CD4-positive, alpha-beta T cell treated with Interleukin-4 for 4 hours (primary cell): ENCODE measurements at regions not wholly inside any gene's neighbourhood (a gene's known extent, or its start where the extent isn't known, plus 50 kb on each side); places are given as distances from the start of the nearest gene placed in this dataset.

Experiments used
- DNase-seq: peaks from one replicate; pipeline ENCODE4 v3.0.0-alpha.2; 2020

GRCh38 chr9:120291050-120291449, 288.9 kb downstream of the CDK5RAP2 start:
- DNase-seq = no peak

DNA sequence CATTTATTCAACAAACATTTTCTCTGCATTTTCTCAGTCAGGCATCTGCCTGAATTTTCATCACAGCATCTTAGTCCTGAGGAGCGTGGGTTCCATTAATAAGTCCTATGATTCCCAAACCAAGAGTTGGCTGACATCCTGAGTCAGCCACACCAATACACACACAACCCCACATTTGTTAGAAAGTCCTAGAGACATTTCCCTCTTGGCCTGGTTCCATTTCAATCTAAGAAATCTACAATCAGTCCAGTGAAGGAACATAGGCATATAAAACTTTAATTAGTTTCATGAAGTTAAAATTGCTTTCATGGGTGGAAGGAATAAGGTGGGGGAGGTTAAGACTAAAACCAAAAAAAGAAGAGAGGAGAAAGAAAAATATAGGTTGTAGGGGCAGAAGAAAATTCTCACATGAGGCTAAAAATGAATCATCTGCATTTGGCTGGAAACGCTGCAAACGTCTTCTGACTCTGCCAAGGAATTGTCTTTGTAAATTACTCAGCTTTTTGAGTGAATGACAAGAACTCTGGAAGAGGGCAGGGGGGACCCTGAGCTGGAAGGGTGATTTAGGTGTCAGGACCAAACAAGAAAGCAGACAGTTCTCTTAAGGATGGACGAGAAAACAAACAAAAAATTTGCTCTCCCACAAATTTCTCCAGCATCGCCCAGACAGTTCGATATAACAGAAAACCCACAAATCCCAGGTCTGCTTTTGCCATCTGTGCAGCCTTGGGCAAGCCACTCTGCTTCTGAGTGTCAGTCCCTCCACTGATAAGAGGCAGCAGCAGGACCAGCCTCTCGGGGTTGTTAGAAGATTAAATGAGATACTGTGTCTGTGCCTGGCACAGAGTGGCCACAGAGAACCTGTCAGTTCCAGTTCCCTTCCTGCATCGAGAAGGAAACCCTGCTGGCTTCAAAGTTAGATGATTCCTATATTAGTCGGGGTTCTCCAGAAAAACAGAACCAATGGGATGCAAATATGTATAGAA, 289.7 kb downstream of the CDK5RAP2 start:
- no peak for DNase-seq

DNA sequence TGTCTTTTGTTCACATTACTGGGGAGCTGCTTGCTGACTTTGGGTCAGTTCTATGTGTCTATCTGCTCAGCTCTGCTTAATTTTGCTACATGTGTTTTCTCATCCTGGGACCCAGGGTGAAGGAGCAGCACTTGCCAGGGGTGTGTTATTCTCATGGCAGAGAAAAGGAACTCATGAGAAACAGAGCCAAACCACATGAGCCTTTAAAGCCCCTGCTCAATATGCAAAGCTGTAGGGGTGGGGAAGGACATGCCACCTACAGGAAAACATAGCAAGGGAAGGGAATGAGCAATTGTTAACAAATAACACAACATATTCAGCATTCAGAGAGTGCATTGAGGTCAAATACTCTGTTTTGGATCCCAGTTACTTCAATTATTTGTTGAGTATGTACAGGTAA, 290.9 kb downstream of the CDK5RAP2 start:
- DNase-seq = no peak

GRCh38 chr9:120286530-120286929, 293.4 kb downstream of the CDK5RAP2 start:
- DNase-seq = no peak

DNA sequence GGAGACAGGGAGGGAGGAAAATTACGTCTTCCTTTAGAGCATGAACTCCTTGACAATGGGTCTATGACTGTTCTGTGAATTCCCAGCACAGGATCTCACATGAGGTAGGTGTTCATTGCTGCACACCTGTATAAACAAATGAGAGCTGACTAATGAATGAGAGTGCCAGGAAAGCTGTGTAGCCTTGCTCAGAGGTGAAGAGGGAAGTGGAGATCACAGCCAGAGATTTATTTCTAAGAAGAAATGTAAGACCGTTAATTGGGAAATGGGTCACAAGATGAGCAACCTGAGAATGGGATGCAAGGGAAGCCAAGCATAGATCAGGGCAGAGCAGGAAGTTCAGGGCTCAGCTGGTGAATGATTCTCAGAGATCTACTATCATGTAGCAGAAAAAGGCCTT, 295.1 kb downstream of the CDK5RAP2 start:
- no peak for DNase-seq

- no peak for DNase-seq
Measured at GRCh38 chr9:120281665-120282064, 298.3 kb downstream of the CDK5RAP2 start.

DNA sequence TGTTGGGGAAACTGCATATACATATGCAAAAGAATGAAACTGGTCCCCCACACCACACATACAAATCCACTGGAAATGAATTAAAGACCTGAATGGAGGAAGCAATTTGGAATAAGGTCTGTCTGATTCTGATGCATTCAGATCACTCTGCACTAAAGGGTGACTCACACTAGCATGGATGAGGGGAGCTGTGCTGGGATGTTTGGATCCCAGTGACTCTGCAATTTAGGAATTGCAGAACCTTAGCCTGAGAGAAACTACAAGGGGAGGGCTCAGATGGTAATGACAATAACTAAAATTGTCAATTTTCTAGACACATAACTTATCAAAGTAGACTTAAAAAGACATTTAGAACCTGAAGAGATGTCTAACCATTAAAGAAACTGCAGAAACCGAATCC, 312.0 kb downstream of the CDK5RAP2 start:
- DNase-seq = no peak

GRCh38 chr9:120265791-120266190, 314.2 kb downstream of the CDK5RAP2 start:
- no peak for DNase-seq

- no peak for DNase-seq
Measured at GRCh38 chr9:120264528-120264927, 315.4 kb downstream of the CDK5RAP2 start.

GRCh38 chr9:120263836-120264235, 316.1 kb downstream of the CDK5RAP2 start:
- no peak for DNase-seq

DNA sequence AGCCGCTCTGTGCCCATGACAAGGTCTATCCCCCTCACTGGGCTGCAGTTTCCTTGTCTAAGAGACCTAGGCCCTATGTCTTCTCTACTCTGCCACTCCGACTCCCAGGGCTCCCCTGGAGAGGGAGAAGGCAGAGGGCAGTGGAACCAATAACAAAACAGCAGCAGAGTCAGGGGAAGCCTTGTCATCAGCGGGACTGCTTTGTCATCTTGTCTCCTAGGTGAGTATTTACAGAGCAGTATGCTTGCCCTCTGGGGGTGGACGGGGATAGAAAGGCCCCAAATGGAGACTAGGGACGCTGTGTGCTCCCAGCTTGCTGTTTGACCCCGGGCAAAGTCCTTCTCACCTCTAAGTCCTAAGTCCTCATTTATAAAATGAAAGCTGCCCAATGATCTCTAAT, 318.5 kb downstream of the CDK5RAP2 start:
- DNase-seq = no peak

DNA sequence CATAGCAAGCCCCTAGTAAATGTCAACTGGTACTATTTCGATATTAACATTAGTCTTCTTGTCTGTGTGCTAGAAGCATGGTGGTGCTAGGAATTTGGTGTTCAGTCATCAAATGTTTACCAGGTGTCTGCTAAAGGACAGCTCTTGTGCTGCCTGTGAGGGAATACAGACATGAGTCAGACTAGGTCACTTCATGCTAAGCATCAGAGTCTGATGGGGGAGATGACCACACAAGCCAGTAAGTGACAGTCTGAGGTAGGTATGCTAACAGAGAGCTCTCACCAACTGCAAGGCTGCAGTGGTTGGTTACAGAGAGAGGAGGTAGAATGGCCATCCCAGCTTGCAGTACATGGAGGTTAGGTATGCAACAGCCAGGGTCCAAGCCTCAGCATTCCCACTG, 320.9 kb downstream of the CDK5RAP2 start:
- DNase-seq = no peak

DNA sequence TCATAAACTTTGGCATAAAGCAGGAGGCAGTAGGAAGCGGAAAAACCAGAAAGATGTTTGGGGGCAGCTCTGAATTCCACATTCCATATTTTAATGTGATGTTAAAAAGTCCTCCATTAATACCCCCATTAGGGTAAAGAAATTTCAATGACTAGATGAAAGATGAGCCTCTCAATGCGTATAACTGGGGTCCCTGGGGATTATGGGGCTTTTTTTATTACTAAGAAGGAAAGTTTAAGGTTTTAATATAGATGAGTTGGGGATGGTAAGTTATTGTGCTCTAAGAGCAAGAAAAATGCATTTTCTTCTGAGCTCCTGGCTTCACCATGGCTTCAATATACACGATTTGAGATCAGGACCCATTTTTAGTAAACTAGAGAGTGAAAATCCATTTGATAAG, 321.9 kb downstream of the CDK5RAP2 start:
- DNase-seq = no peak

- no peak for DNase-seq
Measured at GRCh38 chr9:120257483-120257882, 322.5 kb downstream of the CDK5RAP2 start.

GRCh38 chr9:120256146-120256545, 323.8 kb downstream of the CDK5RAP2 start:
- no peak for DNase-seq

DNA sequence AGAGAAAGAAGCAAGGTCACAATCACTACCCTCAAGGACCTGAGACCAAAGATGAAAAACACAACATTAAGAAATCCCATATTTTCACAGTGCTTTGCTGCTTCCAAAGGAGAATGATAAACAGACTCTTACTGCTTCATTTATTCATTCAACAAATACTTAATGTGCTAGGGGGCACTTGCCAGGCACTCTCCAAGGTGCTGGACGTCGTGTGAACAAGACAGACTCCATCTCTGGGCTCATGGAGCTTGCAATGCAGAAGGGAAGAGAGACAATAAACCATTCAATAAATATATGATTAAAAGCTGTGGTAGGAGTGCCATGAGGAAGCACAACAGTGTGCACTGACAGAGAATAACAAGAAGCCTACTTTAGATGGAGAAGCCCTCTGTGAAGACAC, 327.7 kb downstream of the CDK5RAP2 start:
- no peak for DNase-seq

- no peak for DNase-seq
Measured at GRCh38 chr9:120242116-120242811, 337.7 kb downstream of the CDK5RAP2 start.

DNA sequence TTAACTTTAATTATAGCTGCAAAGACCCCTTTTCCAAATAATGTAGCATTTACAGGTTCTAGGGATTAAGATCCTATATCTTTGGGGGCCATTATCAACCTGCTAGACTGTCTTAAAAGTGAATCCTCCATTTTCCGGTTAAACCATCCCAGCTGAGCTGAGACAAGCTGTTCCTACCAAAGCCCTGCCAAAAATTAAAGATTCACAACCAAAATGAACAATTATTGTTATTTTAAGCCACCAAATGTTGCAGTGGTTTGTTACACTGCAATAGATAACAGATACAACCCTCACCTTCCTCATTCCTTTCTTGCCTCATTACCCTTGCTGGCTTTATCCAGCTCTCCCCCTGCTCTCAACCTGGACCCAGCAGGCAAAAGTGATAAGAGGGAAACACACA, 343.4 kb downstream of the CDK5RAP2 start:
- no peak for DNase-seq

DNA sequence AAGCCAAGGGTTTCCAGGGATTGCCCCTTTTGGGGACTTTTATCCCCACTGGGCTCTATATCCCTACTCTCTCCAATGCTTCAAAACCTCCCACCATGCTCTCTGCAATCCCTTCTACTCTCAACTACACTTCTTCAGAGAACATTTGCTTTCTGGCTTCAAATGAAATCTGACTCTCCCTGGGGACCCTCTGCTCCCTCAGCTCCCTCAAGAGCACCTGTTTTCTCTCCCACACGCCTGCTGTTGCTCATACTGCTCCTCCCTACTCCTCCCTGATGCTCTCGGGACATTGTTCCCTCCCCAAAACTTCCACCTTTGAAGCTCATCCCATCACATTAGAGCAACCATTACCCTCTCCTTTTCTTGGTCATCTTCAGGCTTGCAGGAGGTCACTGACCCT, 344.9 kb downstream of the CDK5RAP2 start:
- no peak for DNase-seq

- no peak for DNase-seq
Measured at GRCh38 chr9:120230227-120230626, 349.7 kb downstream of the CDK5RAP2 start.

DNA sequence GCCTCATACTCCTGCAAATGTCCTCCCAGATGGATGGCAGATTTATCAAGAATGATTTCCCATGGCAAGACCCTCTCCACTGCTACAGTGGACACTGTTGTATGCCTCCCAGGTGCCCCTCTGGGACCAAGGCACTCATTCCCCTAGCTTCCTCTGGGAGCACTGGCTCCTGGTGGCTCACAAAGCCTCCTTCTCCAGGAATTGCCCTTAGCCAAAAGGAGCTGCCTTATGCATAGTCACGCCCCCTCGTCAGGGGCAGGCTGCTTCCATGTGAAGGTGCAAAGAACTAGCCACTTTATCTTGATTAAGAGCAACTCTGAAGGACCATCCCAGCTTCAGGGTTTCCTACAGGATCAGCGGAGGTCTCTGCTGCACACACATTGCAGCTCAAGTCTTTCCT, 358.1 kb downstream of the CDK5RAP2 start:
- DNase-seq = no peak

DNA sequence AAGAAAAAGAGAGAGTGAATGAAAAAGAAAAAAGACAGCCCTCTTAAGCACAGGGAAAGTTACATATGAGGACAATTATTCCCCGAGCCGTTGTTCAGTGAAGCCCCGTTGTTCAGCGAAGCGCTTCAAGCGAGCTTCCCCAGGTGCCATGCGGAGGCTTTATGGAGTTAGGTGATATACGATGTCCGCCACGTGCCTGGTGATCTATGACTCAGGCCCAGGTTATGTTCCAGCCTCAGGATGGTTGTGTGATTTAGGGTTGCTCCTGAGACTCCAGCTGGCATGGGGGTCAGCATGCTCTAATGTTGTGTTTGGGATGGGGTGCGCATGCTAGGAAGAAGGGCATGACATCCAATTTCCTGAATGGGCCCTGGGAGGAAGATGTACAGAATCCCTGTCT, 365.6 kb downstream of the CDK5RAP2 start:
- no peak for DNase-seq

DNA sequence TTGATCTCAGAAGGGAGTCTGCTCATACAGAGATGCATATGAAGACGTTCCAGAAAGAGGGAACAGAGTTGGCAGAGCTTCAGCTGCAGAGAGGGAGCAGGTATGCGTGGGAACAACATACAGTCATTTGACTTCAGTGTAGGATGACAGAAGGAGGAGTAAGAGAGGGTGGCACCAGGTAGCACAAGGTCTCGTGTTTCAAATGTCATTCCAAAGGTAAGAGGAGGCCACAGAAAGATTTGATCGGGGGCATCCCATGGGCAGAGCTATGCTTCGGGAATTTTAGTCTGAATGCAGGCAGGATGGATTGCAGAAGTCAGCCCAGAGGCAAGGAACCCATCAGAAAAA, 367.1 kb downstream of the CDK5RAP2 start:
- DNase-seq = no peak

DNA sequence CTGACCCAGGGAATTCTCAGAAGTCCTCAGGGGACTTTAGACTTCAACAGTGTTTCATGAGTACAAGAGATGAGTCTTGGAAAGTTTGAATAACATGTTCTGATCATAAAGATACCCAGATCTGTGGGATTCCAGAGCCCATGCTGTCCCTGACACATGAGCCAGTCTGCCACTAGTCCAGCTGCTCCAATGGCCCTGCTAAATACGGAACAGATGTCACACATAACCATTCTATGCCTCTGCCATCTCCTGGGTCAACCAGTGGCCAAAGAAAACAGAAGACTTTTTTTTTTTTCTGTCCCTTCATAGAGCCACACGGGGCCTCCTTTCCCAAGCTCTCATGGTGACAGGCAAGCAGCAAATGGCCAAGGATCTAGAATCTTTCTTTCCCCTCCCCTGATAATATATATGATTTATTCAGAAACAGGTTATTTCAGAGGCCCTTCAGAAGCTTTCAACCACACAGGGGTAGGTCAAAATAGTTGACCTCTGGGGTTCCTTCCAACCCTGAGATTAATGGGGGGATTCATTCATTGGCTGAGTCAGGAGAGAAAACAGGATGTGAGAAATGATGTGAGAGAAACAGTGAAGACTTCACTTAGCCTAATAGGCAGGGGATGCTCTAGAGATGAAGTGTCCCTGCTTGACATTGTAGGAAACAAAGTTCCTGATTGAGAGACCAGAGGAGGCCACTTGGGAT, 367.7 kb downstream of the CDK5RAP2 start:
- DNase-seq = no peak
